Nephron (organoid): ENCODE measurements at regions not wholly inside any gene's neighbourhood (a gene's known extent, or its start where the extent isn't known, plus 50 kb on each side); places are given as distances from the start of the nearest gene placed in this dataset.
A peak's percentile ranks its signal among the peaks of the same experiment; 100 is the strongest.

ENCODE experiments used
- H3K27ac Mint-ChIP-seq, 3 experiments: 2 replicates each; pipeline ENCODE4 v1.8.0; 2020; ENCODE audit warnings: mixed read lengths in 3 of 3, mild to moderate bottlenecking in 2 of 3, moderate library complexity in 1 of 3
- H3K27me3 Mint-ChIP-seq: 2 replicates; pipeline ENCODE4 v1.8.0; 2021; ENCODE audit warnings: low read depth, mild to moderate bottlenecking, moderate library complexity, mixed read lengths
- H3K36me3 Mint-ChIP-seq: 2 replicates; pipeline ENCODE4 v1.8.0; 2020; ENCODE audit warnings: low read depth, mixed read lengths
- H3K4me1 Mint-ChIP-seq: 2 replicates; pipeline ENCODE4 v1.8.0; 2020; ENCODE audit warnings: mixed read lengths
- H3K4me3 Mint-ChIP-seq, 3 experiments: 2 replicates each; pipeline ENCODE4 v1.8.0; 2020; ENCODE audit warnings: mild to moderate bottlenecking in 3 of 3, mixed read lengths in 3 of 3, moderate library complexity in 2 of 3
- H3K9me3 Mint-ChIP-seq: 2 replicates; pipeline ENCODE4 v1.8.0; 2020; ENCODE audit warnings: mixed read lengths
- TF ChIP-seq, protein P1 (sequence below), 3 experiments: fragments of 200-600 bp; sonication (generic); IDR thresholded peaks; one replicate each; pipeline ENCODE4 v1.5.0; 2021; ENCODE audit warnings: antibody characterized with exemption in 3 of 3; ENCODE audit not compliant: unreplicated experiment in 3 of 3

DNA sequence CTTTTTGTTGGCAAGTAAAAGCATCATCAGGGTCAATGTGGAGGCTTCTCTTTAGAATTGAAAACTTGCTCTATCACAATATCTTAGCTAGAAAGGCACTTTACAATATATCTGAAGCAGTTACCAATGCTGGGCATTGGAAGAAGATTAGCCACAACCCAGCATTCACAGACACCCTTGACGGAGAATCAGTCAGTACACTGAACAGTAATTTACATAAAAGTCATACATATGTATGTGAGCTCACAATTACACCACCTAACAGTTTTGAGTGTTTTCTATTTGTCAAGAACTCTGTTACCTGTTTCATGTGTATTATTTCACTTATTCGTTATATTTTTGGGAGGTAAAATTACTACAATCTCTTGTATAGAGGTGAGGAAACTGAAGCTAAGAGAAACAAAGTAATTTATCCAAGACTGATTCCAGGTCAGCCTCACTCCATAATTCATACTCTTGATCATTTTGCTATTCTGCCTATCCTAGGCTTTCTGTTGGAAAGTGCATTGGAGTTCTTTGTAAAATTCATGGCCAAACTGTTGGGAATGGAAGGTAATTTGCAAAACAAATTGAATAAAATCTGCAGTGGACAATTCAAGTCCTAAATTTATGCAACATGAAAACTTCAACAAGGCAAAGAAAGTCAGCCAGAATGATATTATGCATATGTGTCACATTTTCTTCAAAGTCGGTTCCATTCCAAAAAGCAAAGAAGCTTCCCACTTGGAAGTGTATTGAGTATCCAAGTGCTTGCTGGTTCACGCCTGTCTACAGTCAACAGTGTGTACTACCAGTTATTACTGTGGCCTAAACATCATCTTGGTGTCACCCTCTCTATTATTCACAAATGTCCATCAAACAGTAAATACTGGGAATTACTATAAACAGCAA, 223.7 kb upstream of the SEMA6D start:
- H3K36me3 Mint-ChIP-seq: no peaks in the 10 kb centered on the region
- peaks cover 23% of the 10 kb centered on the region for H3K4me1 Mint-ChIP-seq
- no peak overlapping the region for H3K4me3 Mint-ChIP-seq
- H3K9me3 Mint-ChIP-seq: no peaks in the 10 kb centered on the region
- H3K27me3 Mint-ChIP-seq: no peaks in the 10 kb centered on the region
- H3K27ac Mint-ChIP-seq: peak overlapping the region in 1 of 3 experiments; percentile 59
- TF ChIP-seq, protein P1, sequence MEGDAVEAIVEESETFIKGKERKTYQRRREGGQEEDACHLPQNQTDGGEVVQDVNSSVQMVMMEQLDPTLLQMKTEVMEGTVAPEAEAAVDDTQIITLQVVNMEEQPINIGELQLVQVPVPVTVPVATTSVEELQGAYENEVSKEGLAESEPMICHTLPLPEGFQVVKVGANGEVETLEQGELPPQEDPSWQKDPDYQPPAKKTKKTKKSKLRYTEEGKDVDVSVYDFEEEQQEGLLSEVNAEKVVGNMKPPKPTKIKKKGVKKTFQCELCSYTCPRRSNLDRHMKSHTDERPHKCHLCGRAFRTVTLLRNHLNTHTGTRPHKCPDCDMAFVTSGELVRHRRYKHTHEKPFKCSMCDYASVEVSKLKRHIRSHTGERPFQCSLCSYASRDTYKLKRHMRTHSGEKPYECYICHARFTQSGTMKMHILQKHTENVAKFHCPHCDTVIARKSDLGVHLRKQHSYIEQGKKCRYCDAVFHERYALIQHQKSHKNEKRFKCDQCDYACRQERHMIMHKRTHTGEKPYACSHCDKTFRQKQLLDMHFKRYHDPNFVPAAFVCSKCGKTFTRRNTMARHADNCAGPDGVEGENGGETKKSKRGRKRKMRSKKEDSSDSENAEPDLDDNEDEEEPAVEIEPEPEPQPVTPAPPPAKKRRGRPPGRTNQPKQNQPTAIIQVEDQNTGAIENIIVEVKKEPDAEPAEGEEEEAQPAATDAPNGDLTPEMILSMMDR (IDR thresholded peaks at IDR 0.05; ENCODE audit: unreplicated experiment in 3 of 3): no peak

DNA sequence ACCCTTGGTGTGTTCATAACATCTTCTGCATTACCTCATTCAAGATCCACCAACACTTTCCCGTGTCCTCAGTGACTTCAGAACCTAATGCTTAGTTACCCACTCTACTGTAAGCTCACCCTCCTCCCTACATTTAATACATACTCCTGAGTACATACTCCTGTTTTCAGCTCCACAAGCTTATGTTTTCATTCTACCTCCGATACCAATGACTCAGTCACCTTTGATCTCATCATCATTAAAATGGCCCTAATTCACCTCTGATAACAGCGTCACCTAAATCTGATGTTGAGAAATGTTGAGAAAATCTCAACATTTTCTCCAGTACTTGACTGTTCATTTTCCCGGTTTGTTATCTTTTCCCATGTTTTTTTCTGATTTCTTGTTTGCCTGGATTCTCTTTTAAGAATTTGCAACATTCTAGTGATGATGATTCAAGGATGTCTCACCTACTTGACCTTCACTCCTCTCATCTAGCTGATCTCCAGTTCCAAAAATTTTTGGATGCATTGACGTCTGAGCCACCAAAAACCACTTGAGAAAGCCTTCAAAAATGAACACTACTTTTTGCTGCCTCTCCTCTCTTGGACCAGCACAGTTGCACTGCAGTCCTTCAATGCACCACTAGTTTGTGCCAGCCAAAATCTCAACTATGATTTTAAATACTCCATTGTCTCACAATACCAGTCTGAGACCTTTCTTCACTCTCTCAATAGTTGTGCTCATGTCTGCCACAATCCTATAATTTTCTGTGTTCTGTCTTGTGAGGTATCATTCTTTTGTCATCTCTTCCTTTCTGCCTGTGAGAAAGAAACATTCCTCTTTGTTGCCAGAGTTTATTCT, 220.7 kb upstream of the SEMA6D start:
- TF ChIP-seq, protein P1 (IDR thresholded peaks at IDR 0.05; ENCODE audit: unreplicated experiment in 3 of 3): no peak
- H3K9me3 Mint-ChIP-seq: no peaks in the 10 kb centered on the region
- no peak overlapping the region for H3K4me3 Mint-ChIP-seq
- no peaks in the 10 kb centered on the region for H3K36me3 Mint-ChIP-seq
- no peak overlapping the region for H3K27ac Mint-ChIP-seq
- H3K27me3 Mint-ChIP-seq: no peaks in the 10 kb centered on the region
- peaks cover 23% of the 10 kb centered on the region for H3K4me1 Mint-ChIP-seq

DNA sequence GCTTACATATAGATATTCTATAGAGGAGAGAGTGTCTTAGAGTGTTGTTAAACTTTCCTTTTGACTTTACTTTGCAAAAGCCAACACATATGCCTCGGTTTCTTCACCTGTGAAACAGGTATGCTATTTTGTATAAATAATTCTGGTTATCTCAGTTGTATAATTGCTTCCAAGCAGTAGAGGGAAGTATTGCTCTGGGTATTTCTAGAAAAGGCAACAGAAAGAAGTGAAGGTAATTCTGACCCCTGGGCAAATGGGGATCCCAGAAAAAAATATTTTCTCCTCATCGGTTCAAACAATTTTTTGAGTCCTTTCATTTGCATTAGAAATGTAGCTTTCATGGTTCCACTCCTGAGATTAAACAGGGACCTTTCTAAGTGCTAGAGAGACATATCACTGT, 216.5 kb upstream of the SEMA6D start:
- Mint-ChIP-seq H3K36me3 (no peaks in the 10 kb centered on the region), H3K27me3 (no peaks in the 10 kb centered on the region), H3K9me3 (no peaks in the 10 kb centered on the region), H3K27ac (no peak overlapping the region), H3K4me3 (no peak overlapping the region), H3K4me1 (peaks cover 37% of the 10 kb centered on the region)
- TF ChIP-seq, protein P1 (IDR thresholded peaks at IDR 0.05; ENCODE audit: unreplicated experiment in 3 of 3): peak in 2 of 3 experiments; percentile 16 to 17

DNA sequence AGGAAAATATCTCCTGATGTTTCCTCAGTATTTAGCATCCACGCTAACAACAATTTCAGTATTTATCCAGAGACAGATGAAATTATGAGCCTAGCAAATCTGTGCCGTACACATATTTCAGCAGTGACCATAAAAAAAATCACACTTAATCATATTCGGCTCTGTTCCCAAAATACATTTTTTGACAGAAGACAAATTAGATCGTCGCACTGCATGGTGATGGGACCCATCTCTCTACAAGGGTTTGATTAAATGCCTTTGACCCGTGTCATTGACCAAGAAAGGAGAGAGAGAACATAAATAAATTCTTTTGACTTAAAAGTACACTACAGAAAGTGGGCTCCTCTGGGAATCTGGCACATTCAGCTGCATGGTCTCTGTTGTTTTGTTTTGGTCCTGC, 215.3 kb upstream of the SEMA6D start:
- peak overlapping the region; percentile 24 to 49 (median 28) for H3K27ac Mint-ChIP-seq

DNA sequence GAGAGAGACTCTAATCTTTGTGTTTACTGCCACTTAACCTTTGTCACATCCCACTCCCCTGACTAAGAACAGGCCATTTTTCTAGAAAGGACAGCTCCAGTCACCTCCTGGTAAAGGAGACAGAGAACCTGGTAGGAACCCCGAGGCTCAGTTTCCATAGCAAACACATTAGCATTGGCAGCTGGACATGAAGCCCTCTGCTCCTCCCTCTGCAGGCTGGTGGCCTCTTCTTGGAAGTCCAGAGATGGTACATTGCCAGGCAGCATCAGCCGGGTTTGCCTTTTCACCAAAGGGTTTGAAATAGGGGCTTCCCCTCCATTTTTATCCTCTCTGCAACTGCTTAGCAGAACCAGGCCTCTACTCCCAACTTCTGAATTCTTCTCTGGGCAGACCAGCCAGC, 213.4 kb upstream of the SEMA6D start:
- TF ChIP-seq, protein P1 (IDR thresholded peaks at IDR 0.05; ENCODE audit: unreplicated experiment in 3 of 3): no peak
- Mint-ChIP-seq H3K4me1 (peaks cover 56% of the 10 kb centered on the region), H3K4me3 (no peak overlapping the region), H3K27ac (peak overlapping the region in 2 of 3 experiments; percentile 76 to 92), H3K9me3 (no peaks in the 10 kb centered on the region), H3K27me3 (no peaks in the 10 kb centered on the region), H3K36me3 (no peaks in the 10 kb centered on the region)

More for the DNA sequence above, 215.3 kb upstream of the SEMA6D start:
- Mint-ChIP-seq H3K4me3 (no peak overlapping the region), H3K27me3 (no peaks in the 10 kb centered on the region), H3K36me3 (no peaks in the 10 kb centered on the region), H3K9me3 (no peaks in the 10 kb centered on the region), H3K4me1 (peaks cover 49% of the 10 kb centered on the region)
- TF ChIP-seq, protein P1 (IDR thresholded peaks at IDR 0.05; ENCODE audit: unreplicated experiment in 3 of 3): no peak
